H1 (cell line): ENCODE measurements at regions not wholly inside any gene's neighbourhood (a gene's known extent, or its start where the extent isn't known, plus 50 kb on each side); places are given as distances from the start of the nearest gene placed in this dataset.

Source experiments
- CTCF ChIA-PET: fragments of 300-600 bp; sonication (Branson Sonifier 250); formaldehyde crosslinking; loops from one replicate; lab custom pipeline; 2021; ENCODE audit not compliant: partially characterized antibody; lab: Charles Lee
- POLR2A ChIA-PET: fragments of 300-600 bp; sonication (Branson Sonifier 250); formaldehyde crosslinking; loops from one replicate; lab custom pipeline; 2021; ENCODE audit warnings: inconsistent platforms; ENCODE audit not compliant: partially characterized antibody; lab: Charles Lee
- DNase-seq, 2 experiments: peaks; one replicate each; pipeline versions ENCODE4 v3.0.0 to v3.0.0-alpha.2; 2010 to 2022; ENCODE audit warnings: low spot score in 2 of 2, low read depth in 1 of 2, mixed read lengths in 1 of 2
- FAIRE-seq: peaks from 2 replicates; lab custom pipeline; 2011; peaks lifted over from hg19 to GRCh38; lab: Jason Lieb, UNC
- H2AFZ ChIP-seq: 2 replicates; pipeline ENCODE4 v1.8.1; 2012; ENCODE audit warnings: low read length, inconsistent platforms
- H2AK5ac ChIP-seq: 2 replicates; pipeline ENCODE4 v1.6.1; 2013; ENCODE audit warnings: low read depth, low read length
- H2BK120ac ChIP-seq: replicated peaks from 2 replicates; pipeline ENCODE3; 2013; ENCODE audit warnings: low read depth, low read length, inconsistent platforms
- H2BK12ac ChIP-seq: 2 replicates; pipeline ENCODE4 v1.6.1; 2013; ENCODE audit warnings: low read depth, low read length
- H2BK15ac ChIP-seq: 2 replicates; pipeline ENCODE4 v1.6.1; 2013; ENCODE audit warnings: low read length
- H2BK20ac ChIP-seq: 2 replicates; pipeline ENCODE4 v1.6.1; 2013; ENCODE audit warnings: low read length
- H2BK5ac ChIP-seq: 2 replicates; pipeline ENCODE4 v1.6.1; 2013; ENCODE audit warnings: low read depth, low read length
- H3K14ac ChIP-seq: 2 replicates; pipeline ENCODE4 v1.6.1; 2013; ENCODE audit warnings: inconsistent platforms; ENCODE audit not compliant: insufficient read length
- H3K18ac ChIP-seq: 2 replicates; pipeline ENCODE4 v1.6.1; 2013; ENCODE audit warnings: low read length; ENCODE audit errors: extremely low read depth
- H3K23ac ChIP-seq: 2 replicates; pipeline ENCODE4 v1.6.1; 2013; ENCODE audit warnings: inconsistent platforms; ENCODE audit not compliant: insufficient read length
- H3K23me2 ChIP-seq: 2 replicates; pipeline ENCODE4 v1.6.1; 2013; ENCODE audit warnings: low read depth, low read length
- H3K27ac ChIP-seq: 2 replicates; pipeline ENCODE4 v1.6.1; 2011; ENCODE audit warnings: low read depth, low read length, inconsistent platforms
- H3K27me3 ChIP-seq, 4 experiments: replicated peaks in 1 of 4; 1 replicate in 1 of 4; 2 replicates in 3 of 4; pipeline versions ENCODE4 v1.6.1 to v1.8.1; 2011 to 2013; ENCODE audit warnings: low read length in 3 of 4, mild to moderate bottlenecking in 3 of 4, inconsistent platforms in 2 of 4, mixed read lengths in 2 of 4, moderate library complexity in 1 of 4; ENCODE audit not compliant: control insufficient read depth in 3 of 4, insufficient read depth in 3 of 4; ENCODE audit errors: extremely low read depth in 1 of 4
- H3K36me3 ChIP-seq, 4 experiments: 2 replicates each; pipeline versions ENCODE4 v1.6.1 to v1.8.1; 2011 to 2013; ENCODE audit warnings: mild to moderate bottlenecking in 4 of 4, low read length in 3 of 4, moderate library complexity in 2 of 4, control low read depth in 1 of 4, inconsistent platforms in 1 of 4; ENCODE audit not compliant: insufficient read depth in 4 of 4, control insufficient read depth in 2 of 4
- H3K4ac ChIP-seq: replicated peaks from 2 replicates; pipeline ENCODE3; 2013; ENCODE audit warnings: low read length, low read depth, mixed read lengths, inconsistent platforms; ENCODE audit not compliant: insufficient read length
- H3K4me1 ChIP-seq, 4 experiments: replicated peaks in 1 of 4; 1 replicate in 1 of 4; 2 replicates in 3 of 4; pipeline versions ENCODE4 v1.6.1 to v1.8.1; 2011 to 2013; ENCODE audit warnings: low read length in 3 of 4, inconsistent platforms in 2 of 4, mixed read lengths in 1 of 4; ENCODE audit not compliant: insufficient read depth in 4 of 4, control insufficient read depth in 3 of 4
- H3K4me2 ChIP-seq, 2 experiments: 2 replicates each; pipeline versions ENCODE4 v1.6.1 to v1.8.1; 2011 to 2013; ENCODE audit warnings: low read depth in 2 of 2, low read length in 2 of 2, control low read depth in 1 of 2, inconsistent platforms in 1 of 2, mild to moderate bottlenecking in 1 of 2; ENCODE audit not compliant: insufficient read depth in 1 of 2
- H3K4me3 ChIP-seq, 4 experiments: fragments of 200-600, 300-600 bp in 1 of 4; sonication (generic), shearing (Covaris generic), sonication (Bioruptor Twin) in 1 of 4; 2 replicates each; pipeline versions ENCODE4 v1.5.1 to v1.8.1; 2011 to 2016; ENCODE audit warnings: low read length in 4 of 4, low read depth in 3 of 4, control low read depth in 2 of 4, inconsistent platforms in 2 of 4, mild to moderate bottlenecking in 2 of 4, mixed read lengths in 1 of 4, moderate library complexity in 1 of 4; ENCODE audit not compliant: insufficient read depth in 2 of 4; ENCODE audit errors: extremely low read depth in 1 of 4
- H3K56ac ChIP-seq: replicated peaks from 2 replicates; pipeline ENCODE3; 2013; ENCODE audit warnings: low read depth, mild to moderate bottlenecking, mixed read lengths, low read length, inconsistent platforms; ENCODE audit not compliant: insufficient read length
- H3K79me1 ChIP-seq: 2 replicates; pipeline ENCODE4 v1.6.1; 2013; ENCODE audit warnings: low read depth, low read length, control low read depth
- H3K79me2 ChIP-seq, 2 experiments: 2 replicates each; pipeline versions ENCODE4 v1.6.1 to v1.8.1; 2012 to 2013; ENCODE audit warnings: low read length in 2 of 2, mild to moderate bottlenecking in 2 of 2, inconsistent platforms in 1 of 2; ENCODE audit not compliant: insufficient read depth in 2 of 2, control insufficient read depth in 1 of 2
- H3K9ac ChIP-seq, 4 experiments: replicated peaks in 1 of 4; 1 replicate in 1 of 4; 2 replicates in 3 of 4; pipeline versions ENCODE4 v1.6.1 to v1.8.1; 2011 to 2013; ENCODE audit warnings: low read depth in 3 of 4, low read length in 3 of 4, control low read depth in 2 of 4, mild to moderate bottlenecking in 2 of 4, moderate library complexity in 2 of 4, inconsistent platforms in 1 of 4; ENCODE audit errors: extremely low read depth in 1 of 4
- H3K9me3 ChIP-seq, 2 experiments: 2 replicates each; pipeline versions ENCODE4 v1.6.1 to v1.8.1; 2012 to 2013; ENCODE audit warnings: mild to moderate bottlenecking in 2 of 2, moderate library complexity in 2 of 2, control low read depth in 1 of 2, inconsistent platforms in 1 of 2, low read depth in 1 of 2, low read length in 1 of 2, mixed read lengths in 1 of 2; ENCODE audit not compliant: insufficient read depth in 2 of 2
- H4K20me1 ChIP-seq, 2 experiments: replicated peaks in 1 of 2; 2 replicates each; pipeline versions ENCODE3 to v1.8.1; 2011 to 2013; ENCODE audit warnings: inconsistent platforms in 2 of 2, low read length in 2 of 2, mild to moderate bottlenecking in 1 of 2; ENCODE audit not compliant: insufficient read depth in 2 of 2, control insufficient read depth in 1 of 2
- H4K5ac ChIP-seq: 2 replicates; pipeline ENCODE4 v1.6.1; 2013; ENCODE audit warnings: low read length, low read depth, mixed read lengths, inconsistent platforms; ENCODE audit not compliant: insufficient read length
- H4K8ac ChIP-seq: 2 replicates; pipeline ENCODE4 v1.8.0; 2013; ENCODE audit warnings: mild to moderate bottlenecking, moderate library complexity, low read length, inconsistent platforms; ENCODE audit not compliant: insufficient read depth; ENCODE audit errors: extremely low read depth
- H4K91ac ChIP-seq: replicated peaks from 2 replicates; pipeline ENCODE3; 2013; ENCODE audit warnings: low read length, mixed read lengths, inconsistent platforms; ENCODE audit not compliant: insufficient read length
- CHD2 ChIP-seq: IDR thresholded peaks from 2 replicates; pipeline ENCODE4 v1.6.1; 2012; ENCODE audit warnings: low read length, improper control_type of control experiment
- NRF1 ChIP-seq: IDR thresholded peaks from 2 replicates; pipeline ENCODE4 v1.6.1; 2011; ENCODE audit warnings: mild to moderate bottlenecking, low read depth, low read length, improper control_type of control experiment
- POLR2AphosphoS5 ChIP-seq: IDR thresholded peaks from 2 replicates; pipeline ENCODE4 v1.6.1; 2011; ENCODE audit warnings: low read depth, low read length
- SIRT6 ChIP-seq: IDR thresholded peaks from one replicate; pipeline ENCODE4 v1.7.1; 2012; ENCODE audit warnings: low read length, inconsistent platforms
- SRF ChIP-seq: IDR thresholded peaks from 2 replicates; pipeline ENCODE4 v1.6.1; 2011; ENCODE audit warnings: mild to moderate bottlenecking, low read depth, low read length, moderate library complexity
- SUZ12 ChIP-seq: fragments of 200-600 bp; sonication (generic); IDR thresholded peaks from 2 replicates; pipeline ENCODE4 v1.6.1; 2012; ENCODE audit warnings: mild to moderate bottlenecking, inconsistent platforms, low read length, moderate library complexity, mixed read lengths
- TAF7 ChIP-seq: optimal IDR thresholded peaks from 2 replicates; pipeline ENCODE3; 2011; ENCODE audit warnings: low read depth, mild to moderate bottlenecking, inconsistent platforms, low read length, moderate library complexity, borderline replicate concordance
- TEAD4 ChIP-seq: IDR thresholded peaks from 2 replicates; pipeline ENCODE4 v1.6.1; 2012; ENCODE audit warnings: low read depth, low read length, inconsistent platforms, mixed read lengths
- WGBS, 2 experiments: shearing (Covaris generic) in 1 of 2; methylation state at CpG; one replicate each; pipeline versions ENCODE4 v1.1.6 to v1.1.7; 2013 to 2015; ENCODE audit warnings: low lambda C conversion rate in 2 of 2, mixed read lengths in 2 of 2, inconsistent platforms in 1 of 2, low coverage in 1 of 2, missing lambda C conversion rate in 1 of 2; ENCODE audit not compliant: insufficient replicate concordance in 2 of 2, insufficient coverage in 1 of 2, insufficient read length in 1 of 2; ENCODE audit errors: extremely low coverage in 1 of 2, missing lambda C conversion rate in 1 of 2; 5-methylcytosine and 5-hydroxymethylcytosine counted together
- TF ChIP-seq, protein P1 (sequence below): IDR thresholded peaks from 2 replicates; pipeline ENCODE4 v1.6.1; 2011; ENCODE audit warnings: low read depth, mild to moderate bottlenecking, low read length; ENCODE audit not compliant: insufficient read depth

- no peak overlapping the region for H4K8ac ChIP-seq
- no peak overlapping the region for H3K18ac ChIP-seq
- no peak overlapping the region for H3K56ac ChIP-seq
- CTCF ChIA-PET = interaction anchor here (2.5 kb wide), 1 partner anchor 17 kb away, joined by 8 read pairs; no protein-coding TSS in a partner anchor
- no peak overlapping the region for H3K4me2 ChIP-seq
- no peaks in the 10 kb centered on the region for H3K27me3 ChIP-seq
- no peak overlapping the region for H3K27ac ChIP-seq
- no peak overlapping the region for H2AFZ ChIP-seq
- no peak overlapping the region for H2BK12ac ChIP-seq
- H4K5ac ChIP-seq = no peak overlapping the region
- no peak overlapping the region for H2BK15ac ChIP-seq
- H3K79me2 ChIP-seq = no peaks in the 10 kb centered on the region
- H3K14ac ChIP-seq = no peak overlapping the region
- H2AK5ac ChIP-seq = no peak overlapping the region
- no peaks in the 10 kb centered on the region for H4K20me1 ChIP-seq
- no peak overlapping the region for H3K4me3 ChIP-seq
- no peak overlapping the region for H4K91ac ChIP-seq
- H3K36me3 ChIP-seq = no peaks in the 10 kb centered on the region
- WGBS, 2 experiments = 84% methylated on average over 4 of the region's 4 CpGs; no CpG with 5 or more reads in 1 of the 2 experiments
- no peaks in the 10 kb centered on the region for H3K9me3 ChIP-seq
- no peak overlapping the region for H3K4ac ChIP-seq
- no peaks in the 10 kb centered on the region for H3K79me1 ChIP-seq
- H2BK20ac ChIP-seq = no peak overlapping the region
- peaks cover 0 to 1% (median 0%) of the 10 kb centered on the region in 4 experiments; a peak in 1 of 7 replicates for H3K4me1 ChIP-seq
- H2BK120ac ChIP-seq = no peak overlapping the region
- POLR2A ChIA-PET = no interaction called here
- no peak overlapping the region for H3K23ac ChIP-seq
- TF ChIP-seq SUZ12 (no peak), SRF (no peak), POLR2AphosphoS5 (no peak), SIRT6 (no peak), TEAD4 (no peak), TAF7 (no peak), CHD2 (no peak), NRF1 (no peak)
- TF ChIP-seq, protein P1, sequence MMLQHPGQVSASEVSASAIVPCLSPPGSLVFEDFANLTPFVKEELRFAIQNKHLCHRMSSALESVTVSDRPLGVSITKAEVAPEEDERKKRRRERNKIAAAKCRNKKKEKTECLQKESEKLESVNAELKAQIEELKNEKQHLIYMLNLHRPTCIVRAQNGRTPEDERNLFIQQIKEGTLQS = no peak
- no peak overlapping the region for H2BK5ac ChIP-seq
- H3K9ac ChIP-seq = no peak overlapping the region
- no peaks in the 10 kb centered on the region for H3K23me2 ChIP-seq
- DNase-seq (no peak), FAIRE-seq (no peak)
Measured at GRCh38 chr5:163613150-163613442, 107.7 kb downstream of the MAT2B start.
